ENCODE measurements at regions not wholly inside any gene's neighbourhood (a gene's known extent, or its start where the extent isn't known, plus 50 kb on each side); places are given as distances from the start of the nearest gene placed in this dataset.

GRCh38 chr2:5393474-5393873 lies 298.7 kb upstream of the SOX11 start:
- H3K36me3 ChIP-seq (ENCODE audit: insufficient read depth, insufficient read length, low read length): no peaks in the 10 kb centered on the region
- H3K4me1 ChIP-seq (ENCODE audit: insufficient read depth, insufficient read length): no peaks in the 10 kb centered on the region
- no peaks in the 10 kb centered on the region for H3K27me3 ChIP-seq (ENCODE audit: insufficient read depth, insufficient read length)
- no peak for DNase-seq (ENCODE audit: low read depth, low spot score)
- TF ChIP-seq ZNF274 (IDR thresholded peaks at IDR 0.05; ENCODE audit: low read depth, low read length) (no peak), YY1 (IDR thresholded peaks at IDR 0.05; ENCODE audit: insufficient read depth, insufficient read length) (no peak), SUZ12 (IDR thresholded peaks at IDR 0.05; ENCODE audit: extremely low read depth, insufficient read depth, insufficient read length) (no peak)
- no peak overlapping the region for H3K4me3 ChIP-seq (ENCODE audit: insufficient read length, low read depth)
- H3K9me3 ChIP-seq (ENCODE audit: insufficient read depth, low read length): no peaks in the 10 kb centered on the region
- no peak overlapping the region for H3K9ac ChIP-seq (ENCODE audit: insufficient read length, low read depth)

- TF ChIP-seq ZNF274 (IDR thresholded peaks at IDR 0.05; ENCODE audit: low read depth, low read length): no peak
- no peak for TF ChIP-seq SUZ12 (IDR thresholded peaks at IDR 0.05; ENCODE audit: extremely low read depth, insufficient read depth, insufficient read length)
- TF ChIP-seq YY1 (IDR thresholded peaks at IDR 0.05; ENCODE audit: insufficient read depth, insufficient read length): no peak
- H3K36me3 ChIP-seq (ENCODE audit: insufficient read depth, insufficient read length, low read length): no peaks in the 10 kb centered on the region
- no peaks in the 10 kb centered on the region for H3K4me1 ChIP-seq (ENCODE audit: insufficient read depth, insufficient read length)
- no peaks in the 10 kb centered on the region for H3K27me3 ChIP-seq (ENCODE audit: insufficient read depth, insufficient read length)
- no peak overlapping the region for H3K9ac ChIP-seq (ENCODE audit: insufficient read length, low read depth)
- no peaks in the 10 kb centered on the region for H3K9me3 ChIP-seq (ENCODE audit: insufficient read depth, low read length)
- no peak for DNase-seq (ENCODE audit: low read depth, low spot score)
- H3K4me3 ChIP-seq (ENCODE audit: insufficient read length, low read depth): no peak overlapping the region
These were observed 298.0 kb upstream of the SOX11 start for GRCh38 chr2:5394223-5394622.

GRCh38 chr2:5401115-5401657 lies 291.0 kb upstream of the SOX11 start:
- Histone ChIP-seq H3K9ac (ENCODE audit: insufficient read length, low read depth) (no peak overlapping the region), H3K9me3 (ENCODE audit: insufficient read depth, low read length) (no peaks in the 10 kb centered on the region), H3K36me3 (ENCODE audit: insufficient read depth, insufficient read length, low read length) (no peaks in the 10 kb centered on the region), H3K27me3 (ENCODE audit: insufficient read depth, insufficient read length) (no peaks in the 10 kb centered on the region), H3K4me1 (ENCODE audit: insufficient read depth, insufficient read length) (no peaks in the 10 kb centered on the region), H3K4me3 (ENCODE audit: insufficient read length, low read depth) (no peak overlapping the region)
- TF ChIP-seq SUZ12 (IDR thresholded peaks at IDR 0.05; ENCODE audit: extremely low read depth, insufficient read depth, insufficient read length) (no peak), YY1 (IDR thresholded peaks at IDR 0.05; ENCODE audit: insufficient read depth, insufficient read length) (no peak), ZNF274 (IDR thresholded peaks at IDR 0.05; ENCODE audit: low read depth, low read length) (no peak)
- no peak for DNase-seq (ENCODE audit: low read depth, low spot score)

- TF ChIP-seq SUZ12 (IDR thresholded peaks at IDR 0.05; ENCODE audit: extremely low read depth, insufficient read depth, insufficient read length): no peak
- no peak for TF ChIP-seq YY1 (IDR thresholded peaks at IDR 0.05; ENCODE audit: insufficient read depth, insufficient read length)
- no peak for TF ChIP-seq ZNF274 (IDR thresholded peaks at IDR 0.05; ENCODE audit: low read depth, low read length)
- no peaks in the 10 kb centered on the region for H3K9me3 ChIP-seq (ENCODE audit: insufficient read depth, low read length)
- H3K9ac ChIP-seq (ENCODE audit: insufficient read length, low read depth): no peak overlapping the region
- no peak for DNase-seq (ENCODE audit: low read depth, low spot score)
- no peaks in the 10 kb centered on the region for H3K36me3 ChIP-seq (ENCODE audit: insufficient read depth, insufficient read length, low read length)
- H3K27me3 ChIP-seq (ENCODE audit: insufficient read depth, insufficient read length): no peaks in the 10 kb centered on the region
- H3K4me3 ChIP-seq (ENCODE audit: insufficient read length, low read depth): no peak overlapping the region
- H3K4me1 ChIP-seq (ENCODE audit: insufficient read depth, insufficient read length): no peaks in the 10 kb centered on the region
These were observed 288.8 kb upstream of the SOX11 start for GRCh38 chr2:5403392-5403791.

GRCh38 chr2:5409898-5410381 lies 282.2 kb upstream of the SOX11 start:
- no peak overlapping the region for H3K4me3 ChIP-seq (ENCODE audit: insufficient read length, low read depth)
- H3K9me3 ChIP-seq (ENCODE audit: insufficient read depth, low read length): no peaks in the 10 kb centered on the region
- H3K9ac ChIP-seq (ENCODE audit: insufficient read length, low read depth): no peak overlapping the region
- no peaks in the 10 kb centered on the region for H3K36me3 ChIP-seq (ENCODE audit: insufficient read depth, insufficient read length, low read length)
- no peak for TF ChIP-seq ZNF274 (IDR thresholded peaks at IDR 0.05; ENCODE audit: low read depth, low read length)
- TF ChIP-seq SUZ12 (IDR thresholded peaks at IDR 0.05; ENCODE audit: extremely low read depth, insufficient read depth, insufficient read length): no peak
- no peak for TF ChIP-seq YY1 (IDR thresholded peaks at IDR 0.05; ENCODE audit: insufficient read depth, insufficient read length)
- no peaks in the 10 kb centered on the region for H3K4me1 ChIP-seq (ENCODE audit: insufficient read depth, insufficient read length)
- no peak for DNase-seq (ENCODE audit: low read depth, low spot score)
- no peaks in the 10 kb centered on the region for H3K27me3 ChIP-seq (ENCODE audit: insufficient read depth, insufficient read length)

- Histone ChIP-seq H3K4me1 (ENCODE audit: insufficient read depth, insufficient read length) (no peaks in the 10 kb centered on the region), H3K9ac (ENCODE audit: insufficient read length, low read depth) (no peak overlapping the region), H3K36me3 (ENCODE audit: insufficient read depth, insufficient read length, low read length) (no peaks in the 10 kb centered on the region), H3K9me3 (ENCODE audit: insufficient read depth, low read length) (no peaks in the 10 kb centered on the region), H3K27me3 (ENCODE audit: insufficient read depth, insufficient read length) (no peaks in the 10 kb centered on the region), H3K4me3 (ENCODE audit: insufficient read length, low read depth) (no peak overlapping the region)
- TF ChIP-seq ZNF274 (IDR thresholded peaks at IDR 0.05; ENCODE audit: low read depth, low read length) (no peak), YY1 (IDR thresholded peaks at IDR 0.05; ENCODE audit: insufficient read depth, insufficient read length) (no peak), SUZ12 (IDR thresholded peaks at IDR 0.05; ENCODE audit: extremely low read depth, insufficient read depth, insufficient read length) (no peak)
- DNase-seq (ENCODE audit: low read depth, low spot score): no peak
These were observed 281.0 kb upstream of the SOX11 start for GRCh38 chr2:5410991-5411700.

GRCh38 chr2:5412001-5412400 lies 280.2 kb upstream of the SOX11 start:
- Histone ChIP-seq H3K4me3 (ENCODE audit: insufficient read length, low read depth) (no peak overlapping the region), H3K27me3 (ENCODE audit: insufficient read depth, insufficient read length) (no peaks in the 10 kb centered on the region)
- DNase-seq (ENCODE audit: low read depth, low spot score): no peak

More at GRCh38 chr2:5412001-5412400, 280.2 kb upstream of the SOX11 start:
- H3K36me3 ChIP-seq (ENCODE audit: insufficient read depth, insufficient read length, low read length): no peaks in the 10 kb centered on the region
- no peak overlapping the region for H3K9ac ChIP-seq (ENCODE audit: insufficient read length, low read depth)
- no peaks in the 10 kb centered on the region for H3K9me3 ChIP-seq (ENCODE audit: insufficient read depth, low read length)
- H3K4me1 ChIP-seq (ENCODE audit: insufficient read depth, insufficient read length): no peaks in the 10 kb centered on the region
- TF ChIP-seq SUZ12 (IDR thresholded peaks at IDR 0.05; ENCODE audit: extremely low read depth, insufficient read depth, insufficient read length): no peak
- no peak for TF ChIP-seq YY1 (IDR thresholded peaks at IDR 0.05; ENCODE audit: insufficient read depth, insufficient read length)
- no peak for TF ChIP-seq ZNF274 (IDR thresholded peaks at IDR 0.05; ENCODE audit: low read depth, low read length)
